Left lung (tissue), 4 donors: ENCODE measurements at regions not wholly inside any gene's neighbourhood (a gene's known extent, or its start where the extent isn't known, plus 50 kb on each side); places are given as distances from the start of the nearest gene placed in this dataset.

Experiments
- ATAC-seq: fragments of 200-7000 bp; cut with Tn5 transposase; one replicate; pipeline ENCODE4 v1.9.1; 2020; ENCODE audit warnings: moderate library complexity
- DNase-seq, 4 donors: peaks; one replicate each; pipeline ENCODE4 v3.0.0-alpha.2; 2013 to 2020
- H3K27ac ChIP-seq, 2 donors: fragments of 200-600 bp; sonication (generic) in 1 of 2; one replicate each; pipeline versions ENCODE4 v1.5.0 to v1.8.0; 2020 to 2021
- H3K27me3 ChIP-seq, 2 donors: fragments of 200-600 bp; sonication (generic) in 1 of 2; one replicate each; pipeline versions ENCODE4 v1.5.0 to v1.8.0; 2020 to 2021
- H3K36me3 ChIP-seq, 2 donors: fragments of 200-600 bp; sonication (generic) in 1 of 2; one replicate each; pipeline versions ENCODE4 v1.5.0 to v1.8.0; 2020 to 2021
- H3K4me1 ChIP-seq, 2 donors: fragments of 200-600 bp; one replicate each; pipeline ENCODE4 v1.8.0; 2021
- H3K4me3 ChIP-seq, 2 donors: fragments of 200-600 bp; sonication (generic) in 1 of 2; one replicate each; pipeline versions ENCODE4 v1.5.0 to v1.8.0; 2020 to 2021; ENCODE audit warnings: mild to moderate bottlenecking in 1 of 2
- H3K9me3 ChIP-seq, 2 donors: fragments of 200-600 bp; sonication (generic) in 1 of 2; one replicate each; pipeline versions ENCODE4 v1.5.0 to v1.8.0; 2020 to 2021
- intact Hi-C, 2 donors: fragments of 100-400 bp; cut with DNase I; formaldehyde crosslinking; loops; one replicate each; pipeline versions ENCODE4 v1.11.2 to v1.14.2; 2022
- TF ChIP-seq, protein P1 (sequence below), 2 donors: fragments of 200-600 bp; sonication (generic) in 1 of 2; IDR thresholded peaks; one replicate each; pipeline versions ENCODE4 v1.5.0 to v1.8.0; 2021; ENCODE audit warnings: antibody characterized with exemption in 2 of 2
- donor health status: DM: no; HTN: yes; CAD: no.
- donor health status: DM: no; HTN: no; CAD: no.

DNA sequence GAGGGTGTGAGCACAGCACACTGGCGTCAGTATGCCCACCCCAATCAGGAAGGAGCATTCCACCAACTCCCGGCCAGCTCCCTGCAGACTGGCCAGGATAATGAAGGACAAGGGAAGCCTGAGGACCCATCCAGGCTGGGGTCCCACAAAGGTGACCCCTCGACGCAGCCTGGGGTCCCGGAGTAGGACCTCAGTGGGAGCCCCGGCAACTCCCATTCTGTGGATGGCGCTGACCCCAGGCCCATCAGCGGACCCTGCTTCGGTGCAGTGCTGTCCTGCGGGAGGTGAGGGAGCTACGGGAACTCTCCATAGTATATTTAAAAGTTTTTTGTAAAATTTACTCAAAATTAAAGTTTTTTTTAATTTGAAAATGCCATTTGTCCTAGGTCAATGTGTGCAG, 137.7 kb upstream of the NKX1-1 start:
- H3K4me3 ChIP-seq = no peak overlapping the region
- peaks cover 0 to 23% of the 10 kb centered on the region in 2 donors for H3K27me3 ChIP-seq
- no peaks in the 10 kb centered on the region for H3K9me3 ChIP-seq
- DNase-seq = peak in 1 of 4 donors; percentile 47
- ATAC-seq = no peak
- H3K36me3 ChIP-seq = no peaks in the 10 kb centered on the region
- peaks cover 0 to 16% of the 10 kb centered on the region in 2 donors for H3K4me1 ChIP-seq
- intact Hi-C loops = no loop called here
- peak overlapping the region in 1 of 2 donors; percentile 45 for H3K27ac ChIP-seq
- TF ChIP-seq, protein P1, sequence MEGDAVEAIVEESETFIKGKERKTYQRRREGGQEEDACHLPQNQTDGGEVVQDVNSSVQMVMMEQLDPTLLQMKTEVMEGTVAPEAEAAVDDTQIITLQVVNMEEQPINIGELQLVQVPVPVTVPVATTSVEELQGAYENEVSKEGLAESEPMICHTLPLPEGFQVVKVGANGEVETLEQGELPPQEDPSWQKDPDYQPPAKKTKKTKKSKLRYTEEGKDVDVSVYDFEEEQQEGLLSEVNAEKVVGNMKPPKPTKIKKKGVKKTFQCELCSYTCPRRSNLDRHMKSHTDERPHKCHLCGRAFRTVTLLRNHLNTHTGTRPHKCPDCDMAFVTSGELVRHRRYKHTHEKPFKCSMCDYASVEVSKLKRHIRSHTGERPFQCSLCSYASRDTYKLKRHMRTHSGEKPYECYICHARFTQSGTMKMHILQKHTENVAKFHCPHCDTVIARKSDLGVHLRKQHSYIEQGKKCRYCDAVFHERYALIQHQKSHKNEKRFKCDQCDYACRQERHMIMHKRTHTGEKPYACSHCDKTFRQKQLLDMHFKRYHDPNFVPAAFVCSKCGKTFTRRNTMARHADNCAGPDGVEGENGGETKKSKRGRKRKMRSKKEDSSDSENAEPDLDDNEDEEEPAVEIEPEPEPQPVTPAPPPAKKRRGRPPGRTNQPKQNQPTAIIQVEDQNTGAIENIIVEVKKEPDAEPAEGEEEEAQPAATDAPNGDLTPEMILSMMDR (IDR thresholded peaks at IDR 0.05) = no peak

DNA sequence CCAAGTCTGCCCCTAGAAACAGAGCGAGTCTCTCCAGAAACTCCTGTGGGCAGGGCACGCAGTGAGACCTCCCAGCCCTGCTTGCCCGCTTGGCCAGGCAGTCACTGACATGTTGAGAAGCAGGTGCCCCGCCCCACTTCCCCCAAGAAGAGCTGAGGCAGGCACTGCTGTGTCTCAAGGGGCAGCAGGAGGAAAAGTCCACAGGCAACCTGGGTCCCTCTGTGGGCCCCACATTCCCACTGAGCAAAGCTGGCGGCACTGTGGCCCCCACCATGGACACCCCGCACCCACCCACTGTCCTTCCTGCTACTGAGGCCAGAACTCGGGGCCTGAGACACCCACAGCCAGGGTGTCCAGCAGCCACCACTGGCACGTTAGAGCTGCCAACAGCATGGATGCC, 137.3 kb upstream of the NKX1-1 start:
- H3K4me1 ChIP-seq = peaks cover 0 to 11% of the 10 kb centered on the region in 2 donors
- no peaks in the 10 kb centered on the region for H3K36me3 ChIP-seq
- DNase-seq = peak in 1 of 4 donors; percentile 62
- peak overlapping the region in 1 of 2 donors; percentile 45 for H3K27ac ChIP-seq
- no peak for ATAC-seq
- no peaks in the 10 kb centered on the region for H3K9me3 ChIP-seq
- intact Hi-C loops = no loop called here
- TF ChIP-seq, protein P1 (IDR thresholded peaks at IDR 0.05) = no peak
- H3K4me3 ChIP-seq = no peak overlapping the region
- H3K27me3 ChIP-seq = peaks cover 0 to 20% of the 10 kb centered on the region in 2 donors

DNA sequence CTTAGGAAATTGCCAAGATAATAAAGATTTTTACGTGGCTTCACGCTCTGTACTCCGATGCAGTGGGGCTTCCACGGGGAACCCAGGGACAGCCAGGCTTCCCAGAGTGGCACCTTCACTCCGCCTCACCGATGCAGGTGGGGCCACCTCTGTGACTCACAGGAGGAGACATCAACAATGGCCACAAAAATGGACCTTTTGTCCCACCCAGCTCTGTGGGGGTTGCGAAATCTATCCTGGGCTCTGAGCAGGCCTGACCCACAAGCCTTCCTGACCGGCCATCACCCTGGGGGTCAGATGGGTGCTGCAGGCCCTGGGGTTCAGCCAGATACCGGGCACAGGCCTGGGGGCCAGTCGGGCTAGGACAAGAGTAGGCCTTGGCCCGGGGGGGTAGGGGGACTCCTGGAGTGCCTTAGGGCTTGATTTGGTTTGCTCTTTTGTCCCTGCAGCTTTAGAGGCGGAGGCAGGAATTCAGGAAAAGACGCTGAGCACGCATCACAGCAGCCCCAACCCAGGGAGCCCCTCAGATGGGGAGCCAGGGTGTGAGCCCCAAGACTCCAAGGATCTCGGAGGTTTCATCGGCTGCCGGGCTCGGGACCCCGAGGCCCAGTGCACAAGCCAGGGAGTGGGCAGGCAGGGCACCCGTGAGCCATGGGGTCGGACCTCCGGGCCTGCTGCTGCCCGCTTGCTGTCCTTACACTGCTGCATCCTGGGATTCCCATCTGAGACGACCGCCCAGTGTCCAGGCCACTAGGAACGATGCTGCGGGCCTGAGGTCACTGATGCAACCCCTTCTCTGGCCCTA, 136.5 kb upstream of the NKX1-1 start:
- peaks cover 0 to 9% of the 10 kb centered on the region in 2 donors for H3K4me1 ChIP-seq
- no peaks in the 10 kb centered on the region for H3K36me3 ChIP-seq
- intact Hi-C loops = no loop called here
- DNase-seq (peak in 1 of 4 donors; percentile 77), ATAC-seq (no peak)
- H3K9me3 ChIP-seq = no peaks in the 10 kb centered on the region
- peaks cover 0 to 12% of the 10 kb centered on the region in 2 donors for H3K27me3 ChIP-seq
- no peak overlapping the region for H3K4me3 ChIP-seq
- no peak overlapping the region for H3K27ac ChIP-seq
- TF ChIP-seq, protein P1 (IDR thresholded peaks at IDR 0.05) = no peak

DNA sequence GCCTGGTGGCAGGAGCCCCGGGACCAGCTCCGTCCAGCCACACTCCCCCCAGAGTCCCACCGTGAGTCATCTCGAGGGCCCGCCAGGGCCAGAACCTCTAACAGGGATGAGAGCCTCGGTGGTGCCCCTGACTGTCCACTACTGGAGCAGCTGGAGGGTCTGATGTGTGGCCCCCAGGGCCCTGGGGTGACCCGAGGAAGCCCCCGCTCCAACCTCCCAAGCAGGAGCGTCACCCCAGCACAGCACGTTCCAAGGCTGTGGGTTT, 135.9 kb upstream of the NKX1-1 start:
- no peak for ATAC-seq
- H3K27ac ChIP-seq = no peak overlapping the region
- H3K36me3 ChIP-seq = no peaks in the 10 kb centered on the region
- TF ChIP-seq, protein P1 (IDR thresholded peaks at IDR 0.05) = no peak
- intact Hi-C loops = no loop called here
- no peak for DNase-seq
- H3K4me3 ChIP-seq = no peak overlapping the region
- peaks cover 0 to 9% of the 10 kb centered on the region in 2 donors for H3K4me1 ChIP-seq
- H3K27me3 ChIP-seq = peaks cover 0 to 7% of the 10 kb centered on the region in 2 donors
- H3K9me3 ChIP-seq = no peaks in the 10 kb centered on the region

DNA sequence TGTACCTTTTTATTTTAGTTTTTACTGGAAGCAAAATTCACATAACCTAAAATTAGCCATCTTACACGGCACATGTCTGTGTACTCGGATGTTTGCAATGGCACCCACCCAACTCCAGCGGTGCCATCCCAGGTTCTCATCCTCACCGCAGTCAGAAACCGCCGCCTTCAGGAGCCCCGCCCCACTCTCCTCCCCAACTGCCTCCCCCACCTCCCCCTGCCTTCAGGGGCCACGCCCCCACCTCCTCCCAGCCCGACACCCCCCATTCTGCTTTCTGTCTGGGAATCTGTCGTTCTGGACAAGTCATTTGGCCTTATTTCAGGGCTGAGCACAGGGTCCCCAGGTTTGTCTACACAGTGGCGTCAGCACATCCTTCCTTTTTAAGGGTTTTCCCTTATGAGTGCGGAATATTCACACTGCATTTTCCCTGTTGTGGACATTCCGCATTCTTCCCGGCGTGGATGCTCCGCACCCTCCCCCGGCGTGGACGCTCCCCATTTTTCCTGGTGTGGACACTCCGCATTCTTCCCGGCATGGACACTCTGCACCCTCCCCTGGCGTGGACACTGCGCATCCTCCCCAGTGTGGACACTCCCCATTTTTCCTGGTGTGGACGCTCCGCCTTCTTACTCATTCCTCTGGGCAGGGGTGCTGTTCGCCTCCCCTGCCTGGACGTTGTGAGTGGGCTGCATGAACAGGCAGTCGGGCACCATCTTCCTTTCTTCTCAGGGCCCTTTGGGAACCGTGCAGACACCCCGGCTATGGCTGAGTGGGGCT, 135.4 kb upstream of the NKX1-1 start:
- no peaks in the 10 kb centered on the region for H3K36me3 ChIP-seq
- DNase-seq (peak in 1 of 4 donors; percentile 68), ATAC-seq (peak; percentile 43)
- H3K27me3 ChIP-seq = peaks cover 0 to 5% of the 10 kb centered on the region in 2 donors
- peaks cover 0 to 9% of the 10 kb centered on the region in 2 donors for H3K4me1 ChIP-seq
- no peak overlapping the region for H3K4me3 ChIP-seq
- intact Hi-C loops = no loop called here
- H3K27ac ChIP-seq = peak overlapping the region in 1 of 2 donors; percentile 55
- H3K9me3 ChIP-seq = no peaks in the 10 kb centered on the region
- TF ChIP-seq, protein P1 (IDR thresholded peaks at IDR 0.05) = no peak
